Pancreas (tissue), 10 donors: ENCODE measurements at regions not wholly inside any gene's neighbourhood (a gene's known extent, or its start where the extent isn't known, plus 50 kb on each side); places are given as distances from the start of the nearest gene placed in this dataset.

Source experiments
- ATAC-seq, 4 donors: fragments of 200-7000 bp; cut with Tn5 transposase; one replicate each; pipeline versions ENCODE4 v1.8.0 to v1.9.1; 2020; ENCODE audit warnings: mild to moderate bottlenecking in 4 of 4, moderate library complexity in 4 of 4
- DNase-seq, 6 donors: peaks; one replicate each; pipeline ENCODE4 v3.0.0-alpha.2; 2020
- FAIRE-seq: peaks from 2 replicates; lab custom pipeline; 2012; peaks lifted over from hg19 to GRCh38; lab: Jason Lieb, UNC
- H3K27ac ChIP-seq, 4 donors: fragments of 200-600 bp; sonication (generic); 1 replicate in 3 of 4; 2 replicates in 1 of 4; pipeline versions ENCODE4 v1.5.0 to v1.8.0; 2020
- H3K27me3 ChIP-seq, 4 donors: fragments of 200-600 bp; one replicate each; pipeline ENCODE4 v1.8.0; 2021
- H3K36me3 ChIP-seq, 3 donors: fragments of 200-600 bp; sonication (generic) in 1 of 3; one replicate each; pipeline versions ENCODE4 v1.5.0 to v1.8.0; 2020 to 2021
- H3K4me1 ChIP-seq, 3 donors: fragments of 200-600 bp; one replicate each; pipeline ENCODE4 v1.8.0; 2021
- H3K4me3 ChIP-seq, 4 donors: fragments of 200-600 bp; sonication (generic) in 2 of 4; one replicate each; pipeline versions ENCODE4 v1.5.0 to v1.8.0; 2020 to 2021
- H3K9me3 ChIP-seq, 4 donors: fragments of 200-600 bp; one replicate each; pipeline ENCODE4 v1.8.0; 2021
- CTCF ChIP-seq, 4 donors: fragments of 200-600 bp; sonication (generic) in 3 of 4; IDR thresholded peaks; one replicate each; pipeline versions ENCODE4 v1.5.0 to v1.8.0; 2021; ENCODE audit warnings: antibody characterized with exemption in 4 of 4
- WGBS, 2 donors: extraction: QIAGEN DNeasy Blood & Tissue Kit; methylation state at CpG; one replicate each; pipeline ENCODE4 v1.1.7; 2013; 5-methylcytosine and 5-hydroxymethylcytosine counted together
- intact Hi-C, 3 donors: fragments of 100-400 bp; cut with DNase I; formaldehyde crosslinking; loops; one replicate each; pipeline versions ENCODE4 v1.11.1 to v1.14.2; 2022
- donor health status: healthy with polysubstance abuse.
- donor health status: DM: no; HTN: no; CAD: no; lungs with moderate emphysema.
- donor health status: DM: no; HTN: no; CAD: no.
- donor health status: control.
- donor health status: control.
- donor health status: Bipolar disorder and iron deficiency.
- donor health status: DM: yes; HTN: yes; CAD: no.
- donor health status: DM: no; HTN: no; CAD: no.
- donor health status: DM: no; HTN: no; CAD: no.
- donor health status: DM: yes; HTN: yes; CAD: no.

- no peaks in the 10 kb centered on the region for H3K9me3 ChIP-seq
- H3K27ac ChIP-seq, result no peak overlapping the region
- H3K4me3 ChIP-seq, result no peak overlapping the region
- ATAC-seq (no peak), DNase-seq (no peak), FAIRE-seq (no peak)
- intact Hi-C loops, result no loop called here
- no peaks in the 10 kb centered on the region for H3K4me1 ChIP-seq
- H3K36me3 ChIP-seq, result no peaks in the 10 kb centered on the region
- TF ChIP-seq CTCF (IDR thresholded peaks at IDR 0.05), result no peak
- H3K27me3 ChIP-seq, result no peaks in the 10 kb centered on the region
- WGBS, 2 donors, result 59 to 81% methylated on average over 6 of the region's 6 CpGs
Measured at GRCh38 chr21:43274946-43275310, 106.1 kb downstream of the CRYAA start.

GRCh38 chr21:43274022-43274945 is 105.5 kb downstream of the CRYAA start:
- no peak for FAIRE-seq
- Histone ChIP-seq H3K4me1 (no peaks in the 10 kb centered on the region), H3K36me3 (no peaks in the 10 kb centered on the region), H3K27me3 (no peaks in the 10 kb centered on the region), H3K9me3 (no peaks in the 10 kb centered on the region), H3K27ac (no peak overlapping the region), H3K4me3 (no peak overlapping the region)
- DNase-seq, result peak in 2 of 6 donors; percentile 17 to 36
- 81 to 85% methylated on average over 21 of the region's 21 CpGs for WGBS, 2 donors
- TF ChIP-seq CTCF (IDR thresholded peaks at IDR 0.05), result no peak
- ATAC-seq, result no peak
- intact Hi-C loops, result no loop called here

- TF ChIP-seq CTCF (IDR thresholded peaks at IDR 0.05), result no peak
- Histone ChIP-seq H3K36me3 (no peaks in the 10 kb centered on the region), H3K9me3 (no peaks in the 10 kb centered on the region), H3K27me3 (no peaks in the 10 kb centered on the region), H3K4me1 (no peaks in the 10 kb centered on the region), H3K27ac (no peak overlapping the region), H3K4me3 (no peak overlapping the region)
- intact Hi-C loops, result no loop called here
- 66 to 67% methylated on average over 9 of the region's 9 CpGs for whole genome bisulfite sequencing, 2 donors
- no peak for FAIRE-seq
- DNase-seq, result peak in 1 of 6 donors; percentile 6
- ATAC-seq, result no peak
Measured at GRCh38 chr21:43273708-43274021, 104.9 kb downstream of the CRYAA start.

- H3K36me3 ChIP-seq, result no peaks in the 10 kb centered on the region
- H3K9me3 ChIP-seq, result no peaks in the 10 kb centered on the region
- H3K4me1 ChIP-seq, result no peaks in the 10 kb centered on the region
- 82 to 90% methylated on average over 22 of the region's 22 CpGs for WGBS, 2 donors
- no peak for TF ChIP-seq CTCF (IDR thresholded peaks at IDR 0.05)
- FAIRE-seq (no peak), ATAC-seq (no peak), DNase-seq (peak in 2 of 6 donors; percentile 13 to 24)
- intact Hi-C loops, result no loop called here
- H3K4me3 ChIP-seq, result no peak overlapping the region
- H3K27ac ChIP-seq, result no peak overlapping the region
- no peaks in the 10 kb centered on the region for H3K27me3 ChIP-seq
Measured at GRCh38 chr21:43273016-43273707, 104.4 kb downstream of the CRYAA start.

GRCh38 chr21:43272591-43272990 is 103.8 kb downstream of the CRYAA start:
- ATAC-seq (no peak), FAIRE-seq (no peak), DNase-seq (peak in 1 of 6 donors; percentile 11)
- Histone ChIP-seq H3K27me3 (no peaks in the 10 kb centered on the region), H3K4me1 (no peaks in the 10 kb centered on the region), H3K9me3 (no peaks in the 10 kb centered on the region), H3K4me3 (no peak overlapping the region), H3K36me3 (no peaks in the 10 kb centered on the region), H3K27ac (no peak overlapping the region)
- TF ChIP-seq CTCF (IDR thresholded peaks at IDR 0.05), result no peak
- WGBS, 2 donors, result 62 to 79% methylated on average over 7 to 8 of the region's 8 CpGs
- intact Hi-C loops, result no loop called here
